ENCODE measurements at regions not wholly inside any gene's neighbourhood (a gene's known extent, or its start where the extent isn't known, plus 50 kb on each side); places are given as distances from the start of the nearest gene placed in this dataset.
"Not testable (repeated sequence)": the region's sequence is repeated elsewhere in the genome, so short reads cannot be mapped to it uniquely, and the experiment has no call there.

GRCh38 chr9:30942852-30943251, 1441.6 kb upstream of the ACO1 start:
- not testable (repeated sequence) for DNase-seq (ENCODE audit: low read depth, low spot score)

GRCh38 chr9:30943446-30944224, 1440.8 kb upstream of the ACO1 start:
- DNase-seq (ENCODE audit: low read depth, low spot score): no peak

GRCh38 chr9:30944225-30944569, 1440.2 kb upstream of the ACO1 start:
- no peak for DNase-seq (ENCODE audit: low read depth, low spot score)

GRCh38 chr9:30944741-30945280, 1439.6 kb upstream of the ACO1 start:
- no peak for DNase-seq (ENCODE audit: low read depth, low spot score)

GRCh38 chr9:30964332-30964731, 1420.1 kb upstream of the ACO1 start:
- no peak for DNase-seq (ENCODE audit: low read depth, low spot score)

- no peak for DNase-seq (ENCODE audit: low read depth, low spot score)
Observed at GRCh38 chr9:30967476-30967875, 1417.0 kb upstream of the ACO1 start.

- no peak for DNase-seq (ENCODE audit: low read depth, low spot score)
Observed at GRCh38 chr9:30970186-30970585, 1414.3 kb upstream of the ACO1 start.

GRCh38 chr9:30970812-30971211, 1413.6 kb upstream of the ACO1 start:
- DNase-seq (ENCODE audit: low read depth, low spot score): no peak

- no peak for DNase-seq (ENCODE audit: low read depth, low spot score)
Observed at GRCh38 chr9:30972654-30973053, 1411.8 kb upstream of the ACO1 start.

GRCh38 chr9:30977965-30978364, 1406.5 kb upstream of the ACO1 start:
- no peak for DNase-seq (ENCODE audit: low read depth, low spot score)

- DNase-seq (ENCODE audit: low read depth, low spot score): no peak
Observed at GRCh38 chr9:30982301-30982700, 1402.1 kb upstream of the ACO1 start.

- no peak for DNase-seq (ENCODE audit: low read depth, low spot score)
Observed at GRCh38 chr9:30995956-30996738, 1388.3 kb upstream of the ACO1 start.

- no peak for DNase-seq (ENCODE audit: low read depth, low spot score)
Observed at GRCh38 chr9:30996761-30997160, 1387.7 kb upstream of the ACO1 start.

- DNase-seq (ENCODE audit: low read depth, low spot score): no peak
Observed at GRCh38 chr9:30997291-30997690, 1387.2 kb upstream of the ACO1 start.

- DNase-seq (ENCODE audit: low read depth, low spot score): no peak
Observed at GRCh38 chr9:31005086-31005665, 1379.3 kb upstream of the ACO1 start.

GRCh38 chr9:31013371-31013770, 1371.1 kb upstream of the ACO1 start:
- no peak for DNase-seq (ENCODE audit: low read depth, low spot score)

- DNase-seq (ENCODE audit: low read depth, low spot score): no peak
Observed at GRCh38 chr9:31023847-31024246, 1360.6 kb upstream of the ACO1 start.

- no peak for DNase-seq (ENCODE audit: low read depth, low spot score)
Observed at GRCh38 chr9:31027678-31028077, 1356.8 kb upstream of the ACO1 start.

GRCh38 chr9:31028137-31028536, 1356.3 kb upstream of the ACO1 start:
- DNase-seq (ENCODE audit: low read depth, low spot score): no peak

GRCh38 chr9:31030741-31031202, 1353.7 kb upstream of the ACO1 start:
- no peak for DNase-seq (ENCODE audit: low read depth, low spot score)

- no peak for DNase-seq (ENCODE audit: low read depth, low spot score)
Observed at GRCh38 chr9:31032206-31032605, 1352.2 kb upstream of the ACO1 start.

GRCh38 chr9:31034311-31034710, 1350.1 kb upstream of the ACO1 start:
- DNase-seq (ENCODE audit: low read depth, low spot score): no peak
